Neural cell (in vitro differentiated cells): ENCODE measurements at regions not wholly inside any gene's neighbourhood (a gene's known extent, or its start where the extent isn't known, plus 50 kb on each side); places are given as distances from the start of the nearest gene placed in this dataset.

Experiments
- H2AFZ ChIP-seq: fragments of 200-600, 300-800 bp; sonication (generic), shearing (Covaris generic); 2 replicates; pipeline ENCODE4 v1.6.0; 2014; ENCODE audit warnings: low read depth, mild to moderate bottlenecking, antibody characterized with exemption, low read length, moderate library complexity
- H3F3A ChIP-seq: fragments of 200-600 bp; shearing (Covaris generic); 2 replicates; pipeline ENCODE4 v1.6.1; 2016; ENCODE audit warnings: mild to moderate bottlenecking, moderate library complexity, mixed read lengths, antibody characterized with exemption, low read length; ENCODE audit not compliant: insufficient read depth, poor library complexity, severe bottlenecking
- H3K27ac ChIP-seq: fragments of 200-600, 300-800 bp; sonication (generic), shearing (Covaris generic); 2 replicates; pipeline ENCODE4 v1.5.1; 2014; ENCODE audit warnings: mild to moderate bottlenecking, low read length, moderate library complexity
- H3K27me3 ChIP-seq: fragments of 300-800, 200-600 bp; sonication (generic), shearing (Covaris generic); 2 replicates; pipeline ENCODE4 v1.6.0; 2014; ENCODE audit warnings: mild to moderate bottlenecking, low read depth, low read length, moderate library complexity; ENCODE audit not compliant: insufficient read depth
- H3K36me3 ChIP-seq: fragments of 300-800, 200-600 bp; sonication (generic), shearing (Covaris generic); 2 replicates; pipeline ENCODE4 v1.5.1; 2014; ENCODE audit warnings: mild to moderate bottlenecking, antibody characterized with exemption, low read length, moderate library complexity; ENCODE audit not compliant: insufficient read depth
- H3K4me2 ChIP-seq: fragments of 300-800, 200-600 bp; sonication (generic), shearing (Covaris generic); 2 replicates; pipeline ENCODE4 v1.6.0; 2014; ENCODE audit warnings: mild to moderate bottlenecking, low read length
- H3K4me3 ChIP-seq: fragments of 300-800, 200-600 bp; sonication (generic), shearing (Covaris generic); 2 replicates; pipeline ENCODE4 v1.5.1; 2014; ENCODE audit warnings: mild to moderate bottlenecking, low read length, moderate library complexity
- H3K79me2 ChIP-seq: fragments of 200-600 bp; shearing (Covaris generic); replicated peaks from 2 replicates; pipeline ENCODE4 v1.6.0; 2014; ENCODE audit warnings: mild to moderate bottlenecking, low read length, moderate library complexity; ENCODE audit not compliant: insufficient read depth
- H3K9ac ChIP-seq: fragments of 300-800, 200-600 bp; sonication (generic), shearing (Covaris generic); 2 replicates; pipeline ENCODE4 v1.6.1; 2016; ENCODE audit warnings: mild to moderate bottlenecking, low read length, mixed read lengths
- H3K9me2 ChIP-seq: fragments of 200-600 bp; shearing (Covaris generic); 2 replicates; pipeline ENCODE4 v1.6.1; 2016; ENCODE audit warnings: mild to moderate bottlenecking, low read length, mixed read lengths; ENCODE audit not compliant: insufficient read depth
- H3K9me3 ChIP-seq: fragments of 200-600, 300-800 bp; sonication (generic), shearing (Covaris generic); 2 replicates; pipeline ENCODE4 v1.6.1; 2016; ENCODE audit warnings: mild to moderate bottlenecking, mixed run types, low read length, moderate library complexity, mixed read lengths
- H4K20me1 ChIP-seq: fragments of 200-600 bp; shearing (Covaris generic); 2 replicates; pipeline ENCODE4 v1.6.1; 2016; ENCODE audit warnings: mild to moderate bottlenecking, mixed run types; ENCODE audit not compliant: insufficient read depth
- EP300 ChIP-seq: fragments of 450-650 bp; conservative IDR thresholded peaks from 2 replicates; pipeline ENCODE4 v1.6.1; 2014; ENCODE audit warnings: antibody characterized with exemption, mild to moderate bottlenecking, moderate library complexity; ENCODE audit not compliant: poor library complexity, severe bottlenecking
- EZH2 ChIP-seq: fragments of 200-600, 300-800 bp; shearing (Covaris generic), sonication (generic); IDR thresholded peaks from 2 replicates; pipeline ENCODE4 v1.6.1; 2014; ENCODE audit warnings: antibody characterized with exemption, low read length, borderline replicate concordance, mild to moderate bottlenecking; ENCODE audit not compliant: insufficient read depth, poor library complexity, severe bottlenecking
- RAD21 ChIP-seq: fragments of 450-650 bp; conservative IDR thresholded peaks from 2 replicates; pipeline ENCODE4 v1.6.1; 2014; ENCODE audit warnings: antibody characterized with exemption, mild to moderate bottlenecking, moderate library complexity
- SMC3 ChIP-seq: fragments of 450-650 bp; conservative IDR thresholded peaks from 2 replicates; pipeline ENCODE4 v1.6.1; 2014; ENCODE audit warnings: antibody characterized with exemption, mild to moderate bottlenecking, moderate library complexity; ENCODE audit not compliant: poor library complexity
- TAF1 ChIP-seq: IDR thresholded peaks from 2 replicates; pipeline ENCODE4 v1.6.1; 2012; ENCODE audit warnings: low read depth
- TF ChIP-seq, protein P1 (sequence below): fragments of 450-650 bp; IDR thresholded peaks from 2 replicates; pipeline ENCODE4 v1.5.1; 2014; ENCODE audit warnings: antibody characterized with exemption, mild to moderate bottlenecking, moderate library complexity; ENCODE audit not compliant: poor library complexity, severe bottlenecking
- TF ChIP-seq, protein P2 (sequence below): IDR thresholded peaks from 2 replicates; pipeline ENCODE4 v1.6.1; 2012; ENCODE audit warnings: borderline replicate concordance

DNA sequence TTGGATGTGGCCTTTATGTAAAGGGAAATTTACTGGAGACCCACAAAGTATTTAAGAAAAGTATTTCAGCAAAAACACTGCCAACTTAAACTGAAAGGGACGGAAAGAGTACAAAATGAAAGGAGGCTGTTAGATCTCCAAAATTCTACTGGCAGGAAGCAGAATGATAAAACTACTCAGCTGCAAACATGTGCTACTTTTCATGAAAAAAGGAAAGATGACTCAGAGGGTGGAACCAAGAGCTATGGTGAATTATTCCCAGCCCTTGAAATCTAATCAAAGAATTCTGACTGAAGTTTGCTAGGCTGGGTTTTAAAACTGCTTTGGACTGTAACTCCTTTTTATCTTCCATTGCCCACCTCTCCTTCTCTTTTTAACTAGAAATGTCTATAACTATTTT, 58.6 kb upstream of the ZBED3 start:
- H3K9me3 ChIP-seq = no peaks in the 10 kb centered on the region
- H3K79me2 ChIP-seq = no peaks in the 10 kb centered on the region
- H3K27me3 ChIP-seq = no peaks in the 10 kb centered on the region
- TF ChIP-seq, protein P1, sequence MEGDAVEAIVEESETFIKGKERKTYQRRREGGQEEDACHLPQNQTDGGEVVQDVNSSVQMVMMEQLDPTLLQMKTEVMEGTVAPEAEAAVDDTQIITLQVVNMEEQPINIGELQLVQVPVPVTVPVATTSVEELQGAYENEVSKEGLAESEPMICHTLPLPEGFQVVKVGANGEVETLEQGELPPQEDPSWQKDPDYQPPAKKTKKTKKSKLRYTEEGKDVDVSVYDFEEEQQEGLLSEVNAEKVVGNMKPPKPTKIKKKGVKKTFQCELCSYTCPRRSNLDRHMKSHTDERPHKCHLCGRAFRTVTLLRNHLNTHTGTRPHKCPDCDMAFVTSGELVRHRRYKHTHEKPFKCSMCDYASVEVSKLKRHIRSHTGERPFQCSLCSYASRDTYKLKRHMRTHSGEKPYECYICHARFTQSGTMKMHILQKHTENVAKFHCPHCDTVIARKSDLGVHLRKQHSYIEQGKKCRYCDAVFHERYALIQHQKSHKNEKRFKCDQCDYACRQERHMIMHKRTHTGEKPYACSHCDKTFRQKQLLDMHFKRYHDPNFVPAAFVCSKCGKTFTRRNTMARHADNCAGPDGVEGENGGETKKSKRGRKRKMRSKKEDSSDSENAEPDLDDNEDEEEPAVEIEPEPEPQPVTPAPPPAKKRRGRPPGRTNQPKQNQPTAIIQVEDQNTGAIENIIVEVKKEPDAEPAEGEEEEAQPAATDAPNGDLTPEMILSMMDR = no peak
- no peak for TF ChIP-seq EZH2
- H3K4me2 ChIP-seq = no peak overlapping the region
- no peaks in the 10 kb centered on the region for H3F3A ChIP-seq
- H3K9me2 ChIP-seq = no peaks in the 10 kb centered on the region
- no peak overlapping the region for H3K27ac ChIP-seq
- H3K4me3 ChIP-seq = no peak overlapping the region
- no peaks in the 10 kb centered on the region for H4K20me1 ChIP-seq
- no peak overlapping the region for H2AFZ ChIP-seq
- no peak overlapping the region for H3K9ac ChIP-seq
- no peaks in the 10 kb centered on the region for H3K36me3 ChIP-seq

DNA sequence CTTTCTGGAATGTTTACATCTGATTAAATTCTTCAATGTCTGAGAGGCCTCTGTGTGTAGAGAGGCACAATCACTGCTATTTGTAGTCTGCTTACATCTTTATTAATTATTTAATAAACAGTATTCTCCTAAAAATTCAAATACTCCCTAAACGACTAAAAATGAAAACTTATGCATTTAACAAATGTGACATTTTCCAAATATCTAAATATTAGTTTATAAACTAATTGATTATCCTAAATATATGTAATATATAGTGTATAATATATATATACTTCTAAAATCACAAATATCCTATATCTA, 57.7 kb upstream of the ZBED3 start:
- no peaks in the 10 kb centered on the region for H3K9me2 ChIP-seq
- H3K9me3 ChIP-seq = no peaks in the 10 kb centered on the region
- H3K27ac ChIP-seq = no peak overlapping the region
- H3K4me2 ChIP-seq = no peak overlapping the region
- no peak overlapping the region for H2AFZ ChIP-seq
- no peaks in the 10 kb centered on the region for H3K36me3 ChIP-seq
- H3F3A ChIP-seq = no peaks in the 10 kb centered on the region
- no peaks in the 10 kb centered on the region for H4K20me1 ChIP-seq
- H3K9ac ChIP-seq = no peak overlapping the region
- H3K4me3 ChIP-seq = no peak overlapping the region
- no peaks in the 10 kb centered on the region for H3K79me2 ChIP-seq
- H3K27me3 ChIP-seq = no peaks in the 10 kb centered on the region
- TF ChIP-seq, protein P2, sequence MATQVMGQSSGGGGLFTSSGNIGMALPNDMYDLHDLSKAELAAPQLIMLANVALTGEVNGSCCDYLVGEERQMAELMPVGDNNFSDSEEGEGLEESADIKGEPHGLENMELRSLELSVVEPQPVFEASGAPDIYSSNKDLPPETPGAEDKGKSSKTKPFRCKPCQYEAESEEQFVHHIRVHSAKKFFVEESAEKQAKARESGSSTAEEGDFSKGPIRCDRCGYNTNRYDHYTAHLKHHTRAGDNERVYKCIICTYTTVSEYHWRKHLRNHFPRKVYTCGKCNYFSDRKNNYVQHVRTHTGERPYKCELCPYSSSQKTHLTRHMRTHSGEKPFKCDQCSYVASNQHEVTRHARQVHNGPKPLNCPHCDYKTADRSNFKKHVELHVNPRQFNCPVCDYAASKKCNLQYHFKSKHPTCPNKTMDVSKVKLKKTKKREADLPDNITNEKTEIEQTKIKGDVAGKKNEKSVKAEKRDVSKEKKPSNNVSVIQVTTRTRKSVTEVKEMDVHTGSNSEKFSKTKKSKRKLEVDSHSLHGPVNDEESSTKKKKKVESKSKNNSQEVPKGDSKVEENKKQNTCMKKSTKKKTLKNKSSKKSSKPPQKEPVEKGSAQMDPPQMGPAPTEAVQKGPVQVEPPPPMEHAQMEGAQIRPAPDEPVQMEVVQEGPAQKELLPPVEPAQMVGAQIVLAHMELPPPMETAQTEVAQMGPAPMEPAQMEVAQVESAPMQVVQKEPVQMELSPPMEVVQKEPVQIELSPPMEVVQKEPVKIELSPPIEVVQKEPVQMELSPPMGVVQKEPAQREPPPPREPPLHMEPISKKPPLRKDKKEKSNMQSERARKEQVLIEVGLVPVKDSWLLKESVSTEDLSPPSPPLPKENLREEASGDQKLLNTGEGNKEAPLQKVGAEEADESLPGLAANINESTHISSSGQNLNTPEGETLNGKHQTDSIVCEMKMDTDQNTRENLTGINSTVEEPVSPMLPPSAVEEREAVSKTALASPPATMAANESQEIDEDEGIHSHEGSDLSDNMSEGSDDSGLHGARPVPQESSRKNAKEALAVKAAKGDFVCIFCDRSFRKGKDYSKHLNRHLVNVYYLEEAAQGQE = no peak
- no peak for TF ChIP-seq EP300
- TF ChIP-seq, protein P1 = peak; percentile 15

DNA sequence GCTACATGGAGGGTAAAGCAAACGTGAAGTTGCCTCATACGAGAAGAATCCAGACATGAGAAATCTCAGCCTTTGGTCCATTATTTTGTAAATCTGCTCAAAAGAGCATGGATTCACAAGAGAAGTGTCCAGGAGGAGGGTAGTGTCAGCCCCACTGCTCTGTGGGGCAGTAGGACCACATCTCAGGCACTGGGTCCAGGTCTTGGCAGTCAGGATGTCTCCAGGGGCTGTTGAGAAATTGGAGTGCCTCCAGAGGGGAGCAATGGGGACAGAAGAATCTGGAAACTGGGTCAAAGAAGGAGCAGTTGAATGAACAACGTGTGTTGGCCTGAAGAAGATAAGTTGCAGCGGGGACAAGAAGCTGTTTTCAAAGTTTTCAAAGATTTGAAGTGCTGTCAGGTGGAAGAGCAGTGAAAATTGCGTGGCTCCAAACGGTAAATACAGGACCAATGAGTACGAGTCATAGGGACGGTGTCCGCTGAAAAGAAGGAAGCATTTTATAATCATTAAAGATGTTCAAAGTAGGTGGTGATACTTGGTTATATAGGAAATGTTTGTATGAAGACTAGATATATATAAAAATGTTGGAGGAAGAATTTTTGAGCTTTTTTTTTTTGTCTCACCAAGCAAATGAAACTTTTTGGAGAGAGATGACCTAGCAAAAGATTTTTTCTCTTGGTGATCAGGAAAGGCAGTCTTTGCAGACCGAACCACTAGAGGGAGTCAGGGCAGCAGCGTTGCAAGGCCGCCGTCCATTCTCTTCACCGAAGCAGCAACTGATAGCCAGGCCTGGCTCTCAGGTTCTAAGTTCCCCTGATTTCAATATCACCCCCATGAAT, 57.1 kb upstream of the ZBED3 start:
- TF ChIP-seq, protein P1 = peak; percentile 70
- peak; percentile 76 for TF ChIP-seq SMC3
- no peak for TF ChIP-seq TAF1
- peak; percentile 73 for TF ChIP-seq RAD21
- no peak for TF ChIP-seq EZH2
- Histone ChIP-seq H3K9ac (no peak overlapping the region), H4K20me1 (no peaks in the 10 kb centered on the region), H3K4me2 (no peak overlapping the region), H3K9me3 (no peaks in the 10 kb centered on the region), H3K36me3 (no peaks in the 10 kb centered on the region), H3K4me3 (no peak overlapping the region), H3K27me3 (no peaks in the 10 kb centered on the region), H3K27ac (no peak overlapping the region), H3F3A (no peaks in the 10 kb centered on the region), H3K79me2 (no peaks in the 10 kb centered on the region), H2AFZ (no peak overlapping the region), H3K9me2 (no peaks in the 10 kb centered on the region)
